ENCODE measurements at regions not wholly inside any gene's neighbourhood (a gene's known extent, or its start where the extent isn't known, plus 50 kb on each side); places are given as distances from the start of the nearest gene placed in this dataset.

DNA sequence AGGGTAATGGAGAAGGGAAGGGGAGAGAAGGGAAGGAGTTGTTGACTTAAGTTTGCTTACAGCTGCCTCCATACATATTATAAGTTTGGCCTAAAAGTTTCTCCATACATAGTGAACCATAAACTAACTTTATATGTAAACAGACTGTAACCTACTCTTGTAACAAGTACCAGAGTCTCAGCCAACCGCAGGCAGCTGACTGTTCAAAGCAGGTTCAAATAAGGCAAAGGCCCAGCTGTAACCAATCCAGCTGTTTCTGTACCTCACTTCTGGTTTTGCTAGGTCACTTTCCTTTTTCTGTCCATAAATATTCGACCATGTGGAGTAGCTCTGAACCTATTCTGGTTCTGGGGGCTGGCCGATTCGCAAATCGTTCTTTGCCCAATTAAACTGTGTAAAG lies 591.2 kb downstream of the INSC start:
- DNase-seq = no peak

DNA sequence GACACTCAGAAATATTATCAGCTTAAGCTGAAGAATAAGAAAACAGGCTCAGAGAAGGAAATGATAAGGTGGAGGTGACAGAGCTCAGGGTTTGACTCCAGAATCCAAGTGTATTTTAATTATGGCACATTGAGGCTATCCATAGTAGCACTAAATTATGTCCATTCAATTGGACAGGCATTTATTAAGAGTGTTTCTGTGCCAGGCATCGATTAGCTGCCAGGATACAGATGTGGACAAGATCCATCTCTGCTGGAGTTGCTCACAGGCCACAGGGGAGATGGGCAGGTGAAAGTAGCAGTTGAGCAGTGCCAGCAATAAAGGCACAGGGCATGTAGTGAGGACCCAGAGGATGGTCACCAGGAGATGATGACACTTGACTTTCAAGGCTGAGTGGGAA lies 592.5 kb downstream of the INSC start:
- no peak for DNase-seq

DNA sequence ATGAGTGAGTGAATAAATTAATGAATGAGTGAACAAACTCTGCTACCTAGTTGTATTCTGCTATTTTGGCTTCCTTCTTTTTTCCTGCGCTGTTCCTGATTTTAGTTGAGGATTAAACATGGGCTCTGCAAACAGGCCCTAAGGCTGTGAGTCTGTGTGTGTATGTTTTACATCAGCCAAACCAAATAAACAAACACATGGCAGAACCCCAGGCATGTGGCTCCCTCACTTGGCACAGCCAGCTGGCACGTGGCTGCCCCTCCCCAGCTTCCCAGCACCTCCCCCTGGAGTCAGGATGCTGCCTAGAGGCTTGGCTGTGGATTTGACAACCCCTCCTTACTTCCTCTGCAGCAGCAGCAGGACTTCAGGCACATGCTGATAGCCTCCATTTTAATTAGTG lies 593.2 kb downstream of the INSC start:
- peak; percentile 37 to 78 for DNase-seq

DNA sequence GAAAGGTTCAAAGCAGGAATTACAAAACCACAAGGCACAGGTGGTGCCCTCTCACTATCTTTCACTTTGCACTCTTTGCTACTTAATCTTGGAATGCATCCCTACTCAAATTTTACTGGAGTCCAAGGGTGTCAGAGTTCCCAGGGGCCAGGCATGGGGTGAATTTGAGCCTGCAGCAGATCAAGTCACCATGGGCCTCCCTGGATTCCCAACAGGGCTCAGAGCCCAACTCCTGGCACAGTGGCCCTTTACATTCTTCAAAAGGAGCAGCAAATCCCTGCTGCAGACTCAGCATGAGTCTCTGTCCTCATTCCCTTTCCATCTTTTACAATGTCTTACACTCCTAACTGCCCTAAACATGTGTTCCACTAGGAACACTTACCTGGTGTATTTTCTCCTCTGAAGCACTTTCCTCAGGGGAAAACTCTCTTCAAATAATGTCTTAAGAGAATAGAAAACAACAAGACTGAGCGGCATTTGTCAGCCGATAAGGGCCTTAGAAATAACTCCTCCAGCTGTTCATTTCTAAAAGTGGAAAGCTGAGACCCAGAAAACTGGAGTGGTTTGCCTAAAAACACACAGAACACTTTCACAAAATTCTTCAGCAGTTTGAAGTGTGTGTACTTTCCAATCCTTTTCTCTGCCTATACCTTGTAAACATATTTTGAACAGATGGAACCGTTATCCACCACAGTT lies 596.0 kb downstream of the INSC start:
- DNase-seq = no peak

DNA sequence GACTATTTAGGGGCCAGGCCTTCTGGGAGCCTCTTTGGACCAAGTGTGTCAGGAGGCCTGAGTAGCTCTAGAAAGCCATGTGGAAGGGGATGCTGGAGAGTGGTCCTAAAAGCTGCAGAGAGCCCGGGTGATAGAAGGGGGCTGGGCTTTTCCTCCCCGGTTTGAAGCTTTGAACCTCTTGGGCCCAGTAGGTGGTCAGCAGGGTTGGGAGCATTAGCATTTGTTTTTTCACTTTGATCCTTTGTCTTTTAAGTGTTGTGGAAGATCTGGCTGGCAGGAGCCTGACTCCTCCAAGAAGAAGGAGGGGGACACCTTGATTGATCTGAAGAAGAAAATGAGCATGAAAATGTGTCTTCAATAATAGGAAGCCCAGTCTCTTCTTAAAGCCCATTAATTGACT lies 596.6 kb downstream of the INSC start:
- no peak for DNase-seq

DNA sequence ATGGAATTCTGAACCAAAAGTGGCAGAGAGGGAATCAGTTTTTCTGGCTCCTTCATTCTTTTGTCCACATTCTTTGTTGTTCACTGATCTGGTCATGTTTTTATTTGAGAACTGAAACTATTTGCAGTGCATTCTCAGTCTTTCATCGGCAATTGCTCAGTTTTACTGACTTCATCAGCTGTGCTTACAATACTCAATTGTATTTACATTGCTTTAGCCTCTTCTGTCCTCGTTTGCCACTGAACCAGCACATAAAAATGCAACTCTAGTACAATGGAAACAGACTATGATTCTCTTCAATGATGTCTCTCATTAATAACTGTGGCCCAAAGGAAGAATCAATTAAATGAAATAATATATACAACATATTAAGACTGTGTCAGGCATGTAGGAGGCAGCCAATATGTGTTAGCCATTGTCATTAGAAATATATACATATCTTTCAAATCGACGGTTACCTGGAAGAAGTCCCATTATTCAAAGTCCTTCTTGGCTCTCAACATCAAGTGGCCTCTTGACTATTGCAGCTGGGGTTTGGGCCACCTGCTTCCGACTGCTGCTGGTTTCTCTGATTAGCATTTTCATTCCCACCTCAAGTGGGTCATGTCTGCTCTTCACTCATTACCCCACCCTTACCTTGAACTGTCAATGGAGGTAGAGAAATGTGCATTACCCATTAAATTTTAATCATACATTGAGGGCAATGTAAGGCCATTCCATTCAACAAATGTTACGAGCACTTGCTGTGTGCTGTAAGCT lies 600.1 kb downstream of the INSC start:
- no peak for DNase-seq

DNA sequence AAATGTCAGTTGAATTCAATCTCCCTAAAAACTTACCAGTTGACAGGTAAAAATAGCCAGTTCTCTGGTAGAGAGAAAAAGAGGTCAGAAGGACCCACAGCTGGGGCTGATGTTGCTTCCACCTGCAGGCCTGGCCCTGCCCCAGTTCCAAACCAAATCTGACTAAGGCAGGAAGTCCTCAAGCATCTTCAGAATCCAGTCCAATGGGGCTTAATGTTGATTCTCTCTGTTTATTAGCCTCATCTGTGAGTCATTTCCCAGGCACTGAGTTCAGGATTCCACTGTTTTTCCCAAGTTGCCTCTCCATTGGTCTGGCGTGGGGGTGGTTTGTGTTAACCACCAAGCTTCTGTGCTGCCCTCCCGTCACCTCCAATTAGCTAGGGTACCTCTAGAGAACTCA lies 601.8 kb downstream of the INSC start:
- no peak for DNase-seq

DNA sequence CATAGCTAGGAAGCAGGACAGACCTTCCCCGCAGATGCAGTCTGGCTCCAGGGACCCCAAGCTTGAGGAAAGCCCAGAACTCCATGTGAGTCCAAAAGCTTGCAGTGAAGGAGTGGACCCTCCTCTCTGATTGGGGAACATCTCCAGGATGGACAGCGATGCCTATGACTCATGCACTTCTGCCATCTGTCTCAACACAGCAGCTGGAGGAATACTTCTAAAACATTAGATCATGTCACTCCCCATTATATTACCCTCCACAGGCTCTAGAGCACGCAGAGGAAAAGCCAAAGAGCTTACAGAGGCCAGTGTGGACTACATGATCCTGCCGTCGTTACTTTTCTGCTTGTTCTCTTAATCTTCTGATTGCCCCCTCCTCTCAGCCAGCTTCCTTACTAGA lies 605.7 kb downstream of the INSC start:
- peak in 1 of 2 experiments; percentile 29 for DNase-seq

DNA sequence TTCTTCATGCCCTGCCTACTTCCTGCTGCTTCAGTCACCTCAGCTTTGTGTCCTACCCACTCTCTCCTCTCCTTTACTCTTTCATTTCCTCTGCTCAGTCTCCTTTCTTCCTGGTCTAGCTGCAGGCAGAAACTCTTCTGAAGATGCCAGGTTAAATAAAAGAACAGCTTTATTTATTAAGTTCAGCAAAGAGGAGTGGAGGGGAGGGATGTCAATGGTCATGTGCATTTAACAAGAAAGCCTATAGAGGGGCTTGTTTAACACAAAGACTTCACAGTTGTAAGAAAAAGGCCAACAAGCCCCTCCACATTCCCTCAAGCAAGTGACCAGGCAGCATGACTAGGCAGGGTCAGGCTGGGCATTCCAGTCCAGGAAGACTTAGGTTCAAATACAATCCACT lies 609.2 kb downstream of the INSC start:
- DNase-seq = no peak

DNA sequence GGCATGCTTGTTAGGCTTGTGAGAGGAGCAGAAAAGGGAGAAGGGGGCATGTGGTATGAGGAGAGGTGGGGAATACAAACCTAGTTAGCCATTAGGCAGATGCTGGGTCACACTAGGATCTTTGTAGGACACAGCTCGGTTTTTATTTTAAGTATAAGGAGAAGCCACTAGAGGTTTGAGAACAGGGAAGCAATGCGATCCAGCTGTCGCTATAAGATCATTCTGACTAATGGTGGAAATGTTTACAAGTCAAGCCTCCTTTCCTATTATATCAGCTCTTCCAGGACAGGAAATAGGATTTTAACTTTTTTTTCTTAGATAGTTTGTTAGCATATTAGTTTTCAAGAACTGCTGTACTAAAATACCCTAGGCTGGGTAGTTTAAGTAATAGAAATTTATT lies 609.9 kb downstream of the INSC start:
- DNase-seq = no peak

DNA sequence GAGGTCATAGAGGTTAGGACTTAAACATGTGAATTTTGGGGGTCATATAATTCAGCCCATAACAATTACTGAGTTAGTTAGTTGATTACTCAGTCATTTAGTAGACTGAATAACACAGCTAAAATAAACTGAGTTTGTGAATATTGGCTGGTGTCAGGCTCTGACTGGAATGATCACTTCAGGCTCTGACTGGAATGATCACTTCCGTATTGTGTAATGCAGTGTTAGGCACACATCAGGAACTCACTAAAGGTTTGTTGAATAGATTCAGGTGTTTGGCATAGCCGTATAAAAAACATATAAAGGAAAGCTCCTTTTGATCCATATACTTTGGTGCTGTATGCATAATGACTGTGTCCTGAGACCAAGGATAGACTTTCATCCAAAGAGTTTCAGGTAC lies 610.5 kb downstream of the INSC start:
- no peak for DNase-seq

DNA sequence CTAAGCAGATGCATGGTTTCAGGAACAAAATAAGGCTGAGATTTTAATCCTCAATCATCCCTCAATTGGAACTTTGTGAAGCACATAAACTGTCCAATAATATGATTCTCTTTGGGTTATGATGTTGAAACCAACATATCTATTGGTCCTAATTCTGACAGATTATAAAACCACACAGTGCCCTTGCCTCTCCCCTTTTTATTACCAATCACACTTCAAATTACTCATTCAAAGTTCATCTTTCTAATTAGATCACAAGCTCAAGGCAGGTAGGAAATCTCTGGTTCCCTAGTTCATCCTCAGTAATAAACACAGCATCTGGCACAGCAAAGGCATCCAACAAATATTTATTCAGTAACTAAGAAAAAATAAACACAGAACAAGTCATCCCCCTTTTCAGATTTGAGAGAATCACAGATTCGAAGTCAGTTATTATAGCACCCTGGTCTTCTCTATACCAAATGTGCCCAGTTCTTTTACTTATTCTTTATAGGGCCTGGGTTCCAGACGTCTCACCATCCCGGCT lies 611.6 kb downstream of the INSC start:
- DNase-seq = no peak

DNA sequence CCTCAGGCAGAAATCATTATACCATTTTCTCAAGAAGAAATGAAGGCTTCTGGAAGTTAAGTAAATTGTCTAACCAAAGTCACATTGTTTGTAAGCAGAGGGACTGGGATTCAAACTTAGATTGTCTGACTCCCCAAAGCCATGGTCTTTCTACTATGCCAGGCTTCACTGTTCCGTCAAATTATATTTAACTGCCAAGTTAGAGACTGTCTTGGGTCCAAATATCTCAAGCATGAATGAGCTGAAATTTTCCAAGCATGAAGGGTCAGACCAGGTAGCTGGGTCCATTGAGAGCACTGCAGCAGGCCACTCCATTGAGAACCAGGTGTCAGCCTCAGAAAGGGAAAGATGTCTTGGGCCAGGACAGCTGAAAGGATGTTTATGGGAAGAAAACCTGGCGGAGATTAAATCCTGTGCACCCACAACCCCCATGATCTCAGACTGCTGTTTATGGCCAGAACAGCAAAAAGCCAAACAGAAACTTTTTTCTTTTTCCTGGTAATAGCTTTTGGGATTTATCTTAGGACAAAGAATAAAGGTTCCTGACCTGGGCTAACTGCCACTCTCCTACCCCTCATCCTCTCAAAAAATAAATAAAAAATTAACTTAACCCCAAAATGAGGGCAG lies 612.3 kb downstream of the INSC start:
- DNase-seq = no peak

DNA sequence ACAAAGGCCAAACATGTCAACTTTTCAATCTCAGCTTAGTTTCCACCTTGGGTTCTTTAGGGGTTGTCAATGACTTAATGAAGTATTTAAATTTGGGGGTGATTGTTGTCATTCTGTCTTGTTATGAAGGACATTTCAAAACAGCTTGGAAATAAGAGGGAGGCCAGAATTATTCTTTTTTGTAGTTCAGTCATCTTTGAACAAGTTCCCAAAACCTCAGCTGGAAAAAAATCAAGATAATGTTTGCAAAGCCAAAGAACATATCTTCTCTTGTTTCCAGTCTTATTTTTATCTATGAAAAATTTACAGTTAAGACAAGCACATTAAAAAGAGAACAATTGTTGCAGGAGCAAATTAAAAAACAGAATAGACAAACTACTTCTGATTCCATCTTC lies 612.8 kb downstream of the INSC start:
- DNase-seq = no peak

DNA sequence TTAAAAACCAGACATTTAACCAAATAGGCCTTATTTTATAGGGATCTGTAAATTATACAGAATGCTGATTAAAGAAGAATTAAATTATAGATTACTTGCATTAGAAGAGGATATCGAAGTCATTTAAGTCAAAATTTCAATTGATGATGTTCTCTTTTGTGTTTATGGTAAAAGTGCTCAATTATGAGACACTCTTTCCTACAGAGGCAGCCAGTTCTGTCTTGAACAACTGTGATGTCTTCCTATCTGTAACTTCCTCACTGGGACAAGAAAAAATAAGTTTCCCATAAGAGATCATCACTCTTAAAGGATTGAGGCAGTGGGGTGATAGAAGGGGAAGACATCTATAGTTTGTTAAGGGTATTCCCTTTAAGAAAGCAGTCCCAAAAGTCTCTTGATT lies 613.5 kb downstream of the INSC start:
- DNase-seq = no peak

DNA sequence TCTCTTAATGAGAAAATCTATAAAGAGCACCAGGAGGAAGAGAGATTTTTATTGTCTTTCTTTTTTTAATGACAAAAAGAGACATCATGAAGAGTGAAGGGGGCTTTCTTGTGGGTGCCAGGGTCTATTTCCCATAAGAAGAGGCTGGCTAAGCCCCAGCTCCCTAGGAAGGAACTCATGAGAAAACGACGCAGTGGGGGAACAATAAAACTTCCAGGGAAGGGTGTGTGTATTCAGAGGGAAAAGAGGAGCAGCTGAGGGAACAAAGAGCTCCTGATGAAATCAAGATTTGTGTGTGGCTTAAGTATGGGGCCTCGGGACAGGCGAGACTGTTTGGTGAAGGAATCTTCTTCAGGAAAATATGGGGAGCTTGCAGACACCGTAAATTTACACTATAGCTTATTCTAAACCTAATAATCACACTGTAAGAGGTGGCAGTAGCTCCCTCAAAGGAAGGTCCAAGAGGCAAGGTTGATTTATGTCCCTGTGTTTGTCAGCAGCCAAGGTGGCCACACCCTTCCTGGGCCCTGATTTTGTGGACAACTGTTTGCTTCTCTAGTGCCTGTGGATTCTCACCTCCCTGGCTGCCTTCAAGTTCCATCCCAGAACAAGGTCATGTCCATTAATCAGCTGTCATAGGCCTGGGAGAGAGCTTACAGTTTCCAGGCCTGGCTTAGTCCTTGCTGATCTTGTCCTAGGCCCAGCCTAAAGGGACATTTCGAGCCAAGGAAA lies 615.7 kb downstream of the INSC start:
- no peak for DNase-seq

DNA sequence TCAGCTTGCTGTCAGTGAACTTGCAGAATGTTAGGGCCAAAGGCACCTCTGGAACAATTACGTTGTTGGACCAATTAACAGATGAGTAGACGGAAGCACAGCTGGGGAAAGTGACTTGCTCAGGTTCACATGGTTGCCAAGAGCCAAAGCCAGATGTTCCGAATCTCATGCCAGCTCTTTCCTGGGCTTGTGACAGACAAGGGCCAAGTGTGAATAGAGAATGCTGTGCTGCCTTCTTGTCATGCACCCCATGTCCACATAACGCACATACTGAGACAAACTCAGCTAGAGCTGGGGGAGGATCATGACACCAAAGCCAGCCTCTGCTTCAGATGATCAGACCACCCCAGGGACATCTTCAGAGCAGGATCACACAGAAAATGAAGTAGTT lies 616.3 kb downstream of the INSC start:
- no peak for DNase-seq

DNA sequence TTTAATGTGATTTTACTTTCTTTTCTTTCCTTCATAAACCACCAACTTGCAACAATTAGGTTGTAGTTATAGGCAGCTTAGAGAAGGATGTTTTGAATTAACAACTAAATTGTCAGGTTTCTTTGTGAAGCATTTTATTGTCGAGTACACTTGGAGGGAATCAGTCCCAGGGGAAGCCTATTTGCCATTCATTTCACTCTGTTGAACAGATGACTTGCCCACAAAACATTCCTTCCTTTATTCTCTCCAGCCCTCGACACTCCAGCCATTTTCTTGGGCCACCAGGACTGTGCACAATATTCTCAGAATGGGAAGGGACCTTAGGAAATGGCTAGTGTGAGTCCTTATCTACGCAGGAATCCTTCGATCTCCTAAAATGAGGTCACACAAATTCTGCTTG lies 620.6 kb downstream of the SOX6 start:
- DNase-seq = no peak

DNA sequence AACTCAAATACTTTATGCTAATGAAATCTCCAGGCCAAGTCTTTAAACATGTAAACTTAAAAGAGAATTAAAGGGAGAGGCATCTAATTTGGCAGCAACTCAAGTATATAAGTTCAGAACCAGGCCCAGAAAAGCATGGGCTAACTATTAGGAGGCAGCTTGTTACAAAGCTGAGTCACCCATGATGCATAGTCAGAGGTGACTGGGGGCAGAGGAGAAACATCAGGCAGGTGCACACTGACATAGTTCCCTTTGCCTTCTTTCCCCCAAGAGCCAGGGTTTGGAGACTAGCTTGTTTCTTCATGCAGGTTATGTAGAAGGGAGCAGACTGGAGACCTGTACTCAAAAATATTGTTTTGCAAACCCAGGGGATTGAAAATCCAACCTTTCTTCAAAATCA lies 619.0 kb downstream of the SOX6 start:
- DNase-seq = no peak

DNA sequence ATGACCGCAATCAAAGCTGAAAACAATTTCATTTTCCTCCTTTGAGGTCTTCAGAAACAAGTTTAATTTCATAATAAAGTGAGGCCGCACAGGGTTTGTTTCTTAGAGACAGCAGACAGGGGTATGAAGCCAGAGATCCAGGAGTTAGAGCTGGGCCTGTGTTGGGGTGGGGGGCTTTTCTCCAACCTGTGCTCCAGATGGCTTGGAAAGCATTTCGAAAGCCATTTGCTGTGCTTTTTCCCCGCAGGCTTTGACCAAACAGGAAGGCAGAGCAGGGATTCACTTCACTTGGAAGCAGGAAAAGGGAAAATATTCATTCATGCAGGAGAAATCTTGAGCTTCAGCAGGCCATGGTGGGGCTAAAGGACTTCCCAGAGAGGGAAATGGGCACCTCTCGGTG lies 617.4 kb downstream of the SOX6 start:
- no peak for DNase-seq

DNA sequence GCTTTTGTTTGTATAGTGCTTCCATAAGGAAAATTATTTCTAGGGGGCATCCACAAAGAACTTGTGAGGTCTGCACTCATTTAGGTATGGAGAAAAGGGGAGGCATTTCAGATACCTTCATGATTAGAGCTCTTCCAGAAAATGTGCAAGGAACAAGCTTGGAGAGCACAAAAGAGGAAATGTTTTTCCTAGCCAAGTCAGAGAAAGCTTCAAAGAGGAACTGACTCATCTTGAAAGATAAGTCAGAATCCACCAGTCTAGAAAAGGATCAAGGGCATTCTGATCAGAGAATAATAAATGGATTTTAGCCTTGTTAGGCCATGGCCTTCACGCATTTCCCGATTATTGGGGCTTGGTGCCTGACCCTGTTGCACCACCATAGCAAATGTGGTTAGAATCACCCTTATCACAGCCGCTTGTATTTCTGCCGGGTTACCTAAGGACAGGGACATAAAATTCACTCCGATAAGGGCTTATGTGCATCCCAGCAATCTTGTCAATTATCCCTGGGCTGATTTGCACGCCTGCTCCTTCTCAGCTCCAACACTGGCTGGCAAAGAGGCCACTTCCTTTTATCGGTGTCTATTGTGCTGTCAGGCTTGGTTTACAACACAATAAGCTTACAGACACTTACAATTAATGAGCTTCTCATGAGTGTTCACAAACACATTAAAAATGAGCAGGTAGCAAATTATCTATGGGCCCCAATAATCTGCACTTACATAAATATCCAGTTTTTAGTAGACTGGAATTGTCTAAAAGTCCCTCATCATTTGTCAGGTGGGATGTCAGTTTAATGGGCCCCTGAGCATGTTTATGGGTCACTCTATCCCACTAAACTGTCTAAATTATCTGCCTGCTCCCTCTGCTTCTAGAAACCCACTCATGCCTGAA lies 613.5 kb downstream of the SOX6 start:
- DNase-seq = no peak

DNA sequence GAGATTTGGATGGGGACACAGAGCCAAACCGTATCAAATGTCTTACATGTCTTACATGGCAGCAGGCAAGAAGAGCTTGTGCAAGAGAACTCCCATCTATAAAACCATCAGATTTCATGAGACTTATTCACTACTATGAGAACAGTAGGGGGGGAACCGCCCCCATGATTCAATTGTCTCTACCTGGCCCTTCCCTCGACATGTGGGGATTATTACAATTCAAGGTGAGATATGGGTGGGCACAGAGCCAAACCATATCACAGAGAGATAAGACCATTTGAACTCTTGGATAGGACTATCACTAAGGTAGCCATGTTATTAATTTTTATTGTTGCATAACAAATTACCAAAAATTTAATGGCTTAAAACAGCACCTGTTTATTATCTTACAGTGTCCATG lies 611.7 kb downstream of the SOX6 start:
- DNase-seq = no peak

Data from NCI-H446 (cell line).